ENCODE measurements at regions not wholly inside any gene's neighbourhood (a gene's known extent, or its start where the extent isn't known, plus 50 kb on each side); places are given as distances from the start of the nearest gene placed in this dataset.
"Not testable (repeated sequence)": the region's sequence is repeated elsewhere in the genome, so short reads cannot be mapped to it uniquely, and the experiment has no call there.

DNA sequence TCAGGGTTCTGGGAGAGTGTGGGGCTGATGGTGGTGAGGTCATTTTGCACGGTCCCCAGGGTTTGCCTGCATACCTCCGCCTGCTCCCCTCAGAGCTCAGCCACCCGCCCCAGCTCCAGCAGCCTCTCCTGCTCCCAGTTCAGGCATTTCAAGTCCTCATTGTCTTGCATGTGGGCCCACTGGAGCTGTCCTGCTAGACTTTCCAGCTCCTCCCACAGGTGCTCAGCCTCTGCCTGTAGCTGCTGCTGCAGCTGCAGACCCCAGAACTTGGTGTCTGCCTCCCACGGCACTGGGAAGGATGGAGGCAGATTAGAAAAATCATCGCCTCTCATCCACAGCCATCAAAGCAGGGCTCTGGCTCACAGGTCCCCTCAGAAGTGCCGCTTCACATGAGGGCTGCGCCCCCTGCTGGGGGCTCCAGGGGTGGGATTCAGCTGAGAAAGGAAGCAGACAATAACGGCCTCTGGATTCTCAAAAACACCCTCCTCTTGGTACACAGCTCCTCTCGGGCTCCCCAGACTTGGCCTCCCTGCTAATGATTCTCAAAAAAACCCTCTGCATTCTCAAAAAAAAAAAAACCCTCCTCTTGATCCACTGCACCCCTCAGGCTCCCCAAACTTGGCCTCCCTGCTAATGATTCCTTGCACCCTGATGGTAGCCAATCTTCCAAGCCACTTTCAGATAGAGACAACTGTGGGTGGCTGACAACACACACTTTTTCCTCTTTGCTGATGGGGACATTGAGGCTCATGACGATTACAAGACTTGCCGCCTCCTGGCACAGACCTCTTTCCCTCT lies 89.3 kb upstream of the C2CD4B start:
- Mint-ChIP-seq H3K9me3 (no peaks in the 10 kb centered on the region), H3K27me3 (peaks cover 6% of the 10 kb centered on the region), H3K4me3 (no peak overlapping the region), H3K4me1 (no peaks in the 10 kb centered on the region), H3K36me3 (ENCODE audit: low read depth) (no peaks in the 10 kb centered on the region), H3K27ac (peak overlapping the region; percentile 27)
- peak; percentile 84 for ATAC-seq (replicated peaks)

DNA sequence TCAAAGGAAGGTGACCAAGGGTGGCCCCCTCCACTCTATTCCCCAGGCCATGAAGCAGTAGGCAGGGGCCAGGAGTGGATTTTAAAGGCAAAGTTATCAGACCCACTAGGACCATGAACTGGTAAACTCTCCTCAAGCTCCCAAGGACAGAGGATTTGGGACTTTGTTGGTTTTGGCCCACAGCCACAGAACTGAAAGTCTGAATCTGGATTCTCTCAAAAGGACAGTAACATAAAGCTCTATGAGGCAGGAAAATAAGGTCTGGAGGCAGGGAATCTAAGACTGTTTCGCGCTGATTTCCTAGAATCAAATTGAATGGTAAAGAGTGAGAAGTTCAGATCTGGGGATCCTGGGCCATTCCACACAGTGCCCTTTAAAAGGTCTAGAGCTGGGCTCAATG lies 91.3 kb upstream of the C2CD4B start:
- not testable (repeated sequence) for ATAC-seq (replicated peaks); H3K27ac Mint-ChIP-seq

DNA sequence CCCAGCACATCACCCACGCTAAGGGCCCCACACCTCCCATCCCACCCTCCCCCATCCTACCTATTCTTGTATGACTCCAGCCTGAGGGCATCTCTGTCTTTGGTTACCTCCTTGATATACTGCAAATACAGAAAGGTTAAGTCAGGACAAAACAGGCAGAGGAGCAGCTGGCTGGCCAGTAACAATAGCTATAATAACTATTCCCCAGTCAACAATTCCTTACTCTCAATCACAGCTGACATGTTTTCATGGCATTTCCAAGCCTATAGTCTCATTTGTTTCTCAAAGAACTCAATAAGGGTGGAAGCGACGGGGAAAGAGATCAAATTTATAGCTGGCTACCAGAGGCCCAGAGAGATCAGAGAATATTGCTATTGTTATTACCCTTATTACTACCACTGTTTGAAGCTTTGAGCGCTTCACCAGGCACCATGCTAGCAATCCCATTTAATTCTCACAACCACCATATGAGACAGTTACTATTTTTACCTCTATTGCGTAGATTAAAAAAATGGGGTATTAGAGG lies 93.0 kb upstream of the C2CD4B start:
- Mint-ChIP-seq H3K27ac (no peak overlapping the region), H3K36me3 (ENCODE audit: low read depth) (no peaks in the 10 kb centered on the region), H3K4me1 (no peaks in the 10 kb centered on the region), H3K9me3 (peaks cover 16% of the 10 kb centered on the region), H3K4me3 (no peak overlapping the region), H3K27me3 (peaks cover 10% of the 10 kb centered on the region)
- ATAC-seq (replicated peaks): no peak

More for the DNA sequence above, 91.3 kb upstream of the C2CD4B start:
- not testable (repeated sequence) for H3K36me3 Mint-ChIP-seq (ENCODE audit: low read depth); H3K27me3 Mint-ChIP-seq; H3K4me1 Mint-ChIP-seq; H3K4me3 Mint-ChIP-seq; H3K9me3 Mint-ChIP-seq

DNA sequence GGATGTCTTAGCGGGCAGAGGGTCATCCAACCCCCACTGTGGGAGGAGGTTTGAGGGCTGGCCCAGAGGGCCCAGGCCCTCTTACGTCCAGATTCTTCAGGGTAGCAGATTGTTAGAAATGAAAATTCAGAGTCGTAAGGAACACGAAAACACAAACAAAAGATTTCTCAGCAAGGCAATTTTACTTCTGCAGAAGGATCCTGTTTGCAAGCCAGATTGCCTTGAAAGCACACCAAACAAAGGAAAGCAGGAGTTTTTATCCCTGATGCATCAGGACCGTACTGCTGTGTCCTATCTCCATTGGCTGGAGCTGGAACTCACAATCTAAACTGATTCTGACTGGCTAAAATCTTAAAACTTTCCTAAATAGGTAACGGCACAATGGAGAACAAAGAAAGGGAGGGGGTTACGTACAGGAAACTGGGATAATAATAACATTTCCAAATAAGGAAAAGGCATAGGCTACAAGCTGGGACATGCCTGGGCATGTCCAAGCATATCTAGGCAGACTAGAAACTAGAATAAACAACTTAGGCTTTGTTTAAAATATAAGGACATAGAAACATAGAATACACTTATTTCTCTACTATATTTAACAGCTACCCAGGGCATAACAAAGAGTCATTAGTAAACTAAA lies 97.3 kb upstream of the C2CD4B start:
- Mint-ChIP-seq H3K27me3 (peaks cover 15% of the 10 kb centered on the region), H3K4me1 (no peaks in the 10 kb centered on the region), H3K27ac (peak overlapping the region; percentile 65), H3K9me3 (peaks cover 25% of the 10 kb centered on the region), H3K36me3 (ENCODE audit: low read depth) (no peaks in the 10 kb centered on the region), H3K4me3 (no peak overlapping the region)
- no peak for ATAC-seq (replicated peaks)

DNA sequence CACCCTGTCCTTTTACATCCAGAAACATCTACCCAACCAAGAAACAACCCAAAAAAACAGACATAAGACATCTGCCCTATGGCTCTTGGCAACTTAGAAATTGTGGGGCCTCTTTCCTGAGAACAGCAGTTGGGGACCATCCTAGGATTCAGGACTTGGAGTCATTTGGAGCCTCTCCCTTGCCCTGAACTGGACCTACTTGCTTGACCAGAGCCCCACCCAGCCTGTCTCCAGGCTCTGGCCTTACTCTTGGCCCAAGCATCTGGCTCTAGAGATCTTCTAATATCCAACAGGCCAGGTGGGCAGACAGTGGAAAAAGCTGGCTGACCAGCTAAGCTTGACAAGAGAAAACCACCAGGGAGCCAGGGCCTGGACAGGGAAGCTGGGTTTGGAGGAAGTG lies 99.1 kb upstream of the C2CD4B start:
- no peaks in the 10 kb centered on the region for H3K4me1 Mint-ChIP-seq
- H3K27ac Mint-ChIP-seq: no peak overlapping the region
- H3K4me3 Mint-ChIP-seq: no peak overlapping the region
- no peaks in the 10 kb centered on the region for H3K36me3 Mint-ChIP-seq (ENCODE audit: low read depth)
- H3K27me3 Mint-ChIP-seq: peaks cover 15% of the 10 kb centered on the region
- no peak for ATAC-seq (replicated peaks)
- H3K9me3 Mint-ChIP-seq: peaks cover 25% of the 10 kb centered on the region

DNA sequence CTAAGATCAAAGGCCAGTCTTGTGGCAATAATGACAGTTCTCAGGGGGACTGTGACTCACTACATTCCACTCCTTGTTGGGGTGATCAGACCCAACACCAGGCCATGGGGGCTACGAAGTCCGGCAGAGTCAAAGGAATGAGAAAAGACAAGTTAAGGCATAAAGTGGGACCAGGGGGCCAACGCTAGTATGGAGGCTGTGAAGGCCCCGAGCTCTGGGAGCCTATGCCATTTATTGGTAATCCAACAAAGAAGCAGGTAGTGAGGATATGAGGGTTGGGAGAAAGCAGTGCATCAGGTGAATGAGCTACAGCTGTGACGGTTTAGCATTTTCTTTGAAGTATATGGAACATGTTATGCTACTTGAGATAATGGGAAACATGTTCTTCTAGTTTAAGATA lies 104.4 kb upstream of the C2CD4B start:
- no peaks in the 10 kb centered on the region for H3K4me1 Mint-ChIP-seq
- no peak for ATAC-seq (replicated peaks)
- H3K27ac Mint-ChIP-seq: no peak overlapping the region
- H3K9me3 Mint-ChIP-seq: peaks cover 10% of the 10 kb centered on the region
- H3K27me3 Mint-ChIP-seq: peaks cover 9% of the 10 kb centered on the region
- no peaks in the 10 kb centered on the region for H3K36me3 Mint-ChIP-seq (ENCODE audit: low read depth)
- H3K4me3 Mint-ChIP-seq: no peak overlapping the region

DNA sequence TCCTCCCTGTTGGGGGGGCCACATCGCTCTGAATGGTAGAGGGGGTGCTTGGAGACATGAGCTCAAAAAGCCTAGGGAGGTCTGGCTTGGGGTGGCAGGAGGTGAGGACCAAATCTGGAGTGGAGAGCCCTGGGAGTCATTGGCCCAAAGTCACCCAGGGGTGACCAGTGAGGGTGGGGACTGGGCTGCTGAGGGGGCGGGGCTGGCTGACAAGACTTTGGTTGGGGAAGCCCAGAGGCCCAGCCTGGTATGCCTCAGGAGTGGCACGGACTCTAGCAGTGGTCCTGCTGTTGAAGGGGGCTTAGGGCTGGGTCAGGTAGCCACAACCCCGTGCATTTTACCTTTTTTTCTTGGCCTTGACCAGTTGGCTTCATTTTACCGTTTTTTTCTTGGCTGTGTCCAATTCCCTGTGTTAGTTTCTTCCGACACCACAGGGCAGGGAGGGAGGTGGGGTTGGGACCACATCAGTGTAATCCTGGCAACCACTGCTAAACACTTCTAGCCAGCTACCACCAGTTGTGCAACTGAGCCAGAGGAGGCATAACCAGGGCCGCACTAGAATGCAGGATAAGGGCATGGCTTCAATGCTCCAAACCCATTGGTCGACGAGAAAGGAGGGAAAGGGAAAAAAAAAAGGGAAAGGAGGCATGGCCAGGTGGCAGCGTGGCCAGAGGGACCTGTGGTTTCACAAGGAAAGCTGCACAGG lies 105.3 kb upstream of the C2CD4B start:
- H3K4me1 Mint-ChIP-seq: no peaks in the 10 kb centered on the region
- no peak overlapping the region for H3K4me3 Mint-ChIP-seq
- no peak for ATAC-seq (replicated peaks)
- H3K9me3 Mint-ChIP-seq: peaks cover 10% of the 10 kb centered on the region
- peaks cover 13% of the 10 kb centered on the region for H3K27me3 Mint-ChIP-seq
- no peak overlapping the region for H3K27ac Mint-ChIP-seq
- H3K36me3 Mint-ChIP-seq (ENCODE audit: low read depth): no peaks in the 10 kb centered on the region

DNA sequence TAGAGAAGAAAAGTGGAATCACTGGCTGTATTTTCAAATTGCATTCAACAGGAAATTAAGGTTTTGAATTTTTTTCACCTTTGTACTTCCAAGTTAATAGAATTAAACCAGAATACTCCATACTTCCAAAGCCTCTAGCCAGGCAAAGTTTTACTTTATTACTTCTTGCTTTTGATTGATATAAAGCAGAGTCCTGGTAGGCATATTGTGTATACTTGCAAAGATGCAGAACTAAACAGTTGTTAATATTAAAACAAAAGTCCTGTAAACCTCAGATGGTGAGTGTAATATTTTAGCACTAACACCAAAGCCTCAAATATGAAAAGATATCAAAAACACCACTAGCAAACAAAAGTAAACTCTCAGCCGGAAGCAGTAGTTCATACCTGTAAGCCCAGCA lies 107.2 kb upstream of the C2CD4B start:
- Mint-ChIP-seq H3K36me3 (ENCODE audit: low read depth) (no peaks in the 10 kb centered on the region), H3K4me1 (no peaks in the 10 kb centered on the region), H3K9me3 (peaks cover 7% of the 10 kb centered on the region), H3K4me3 (no peak overlapping the region), H3K27ac (no peak overlapping the region), H3K27me3 (peaks cover 10% of the 10 kb centered on the region)
- ATAC-seq (replicated peaks): no peak

DNA sequence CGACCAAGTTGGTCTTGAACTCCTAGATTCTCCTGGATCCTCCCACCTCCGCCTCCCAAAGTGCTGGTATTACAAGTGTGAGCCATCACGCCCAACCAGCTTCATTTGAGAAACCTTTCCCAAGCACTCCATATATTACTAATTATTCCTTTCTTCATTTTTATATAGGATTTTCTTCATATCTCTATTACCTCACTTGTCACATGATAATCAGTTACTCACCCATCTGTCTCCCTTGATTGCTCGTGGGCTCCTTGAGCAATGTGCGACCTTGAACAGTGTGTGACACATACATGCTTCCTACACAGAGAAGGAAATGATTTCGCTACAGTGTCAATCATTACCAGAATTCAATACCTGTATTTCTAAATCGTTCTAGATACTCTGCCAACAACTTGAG lies 110.7 kb upstream of the C2CD4B start:
- Mint-ChIP-seq H3K27me3 (peaks cover 29% of the 10 kb centered on the region), H3K9me3 (peaks cover 2% of the 10 kb centered on the region)
- ATAC-seq (replicated peaks): no peak

DNA sequence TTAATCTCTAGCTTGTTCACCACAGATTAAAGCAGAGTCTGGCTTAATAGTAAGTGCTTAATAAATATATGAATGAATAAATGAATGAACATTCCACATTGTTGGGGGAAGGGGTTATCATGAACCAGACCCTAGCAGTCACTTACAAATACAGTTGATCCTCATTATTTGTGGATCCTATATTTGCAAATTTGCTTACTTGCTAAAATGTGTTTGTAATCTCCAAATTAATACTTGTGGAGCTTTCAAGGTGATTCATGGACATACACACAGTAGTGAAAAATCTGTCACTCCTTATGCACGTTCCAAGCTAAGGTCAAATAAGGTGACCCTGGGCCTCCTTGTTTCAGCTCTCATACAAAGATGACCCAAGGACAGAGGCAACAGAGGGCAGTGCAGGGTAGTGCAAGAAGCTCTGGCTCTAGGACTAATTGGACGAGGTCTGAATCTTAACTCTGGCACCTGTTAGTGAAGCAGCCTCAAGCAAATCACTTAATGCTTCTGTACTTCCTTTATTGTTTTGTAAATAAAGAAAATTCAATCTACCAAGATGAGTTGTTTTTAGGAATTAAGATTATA lies 112.8 kb upstream of the C2CD4B start:
- Mint-ChIP-seq H3K36me3 (ENCODE audit: low read depth) (no peaks in the 10 kb centered on the region), H3K27ac (no peak overlapping the region), H3K4me3 (no peak overlapping the region), H3K9me3 (no peaks in the 10 kb centered on the region), H3K4me1 (no peaks in the 10 kb centered on the region), H3K27me3 (peaks cover 34% of the 10 kb centered on the region)
- ATAC-seq (replicated peaks): no peak

More for the DNA sequence above, 110.7 kb upstream of the C2CD4B start:
- Mint-ChIP-seq H3K36me3 (ENCODE audit: low read depth) (no peaks in the 10 kb centered on the region), H3K4me1 (no peaks in the 10 kb centered on the region), H3K4me3 (no peak overlapping the region), H3K27ac (no peak overlapping the region)

DNA sequence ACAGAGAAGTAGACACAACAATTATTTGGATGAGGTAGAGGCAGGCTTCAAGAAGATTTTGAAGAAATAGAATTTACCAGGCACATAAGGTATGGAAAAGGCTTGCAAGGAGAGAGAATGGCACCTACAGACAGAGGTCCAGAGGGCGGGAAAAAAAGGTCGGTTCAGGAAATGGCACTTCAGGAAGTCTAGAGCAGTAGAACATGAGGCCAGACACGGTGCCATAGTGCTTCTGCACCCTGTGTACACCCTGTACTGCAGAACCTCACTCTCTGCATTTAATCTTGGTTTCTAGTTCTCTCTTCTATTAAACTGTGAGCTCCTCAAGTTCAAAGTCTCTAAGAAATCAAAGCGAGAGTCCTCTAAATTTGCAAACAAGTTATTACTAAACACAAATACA lies 113.4 kb upstream of the C2CD4B start:
- no peak for ATAC-seq (replicated peaks)
- H3K27me3 Mint-ChIP-seq: peaks cover 38% of the 10 kb centered on the region
- H3K4me3 Mint-ChIP-seq: no peak overlapping the region
- no peaks in the 10 kb centered on the region for H3K36me3 Mint-ChIP-seq (ENCODE audit: low read depth)
- H3K9me3 Mint-ChIP-seq: no peaks in the 10 kb centered on the region
- H3K4me1 Mint-ChIP-seq: no peaks in the 10 kb centered on the region
- H3K27ac Mint-ChIP-seq: no peak overlapping the region

DNA sequence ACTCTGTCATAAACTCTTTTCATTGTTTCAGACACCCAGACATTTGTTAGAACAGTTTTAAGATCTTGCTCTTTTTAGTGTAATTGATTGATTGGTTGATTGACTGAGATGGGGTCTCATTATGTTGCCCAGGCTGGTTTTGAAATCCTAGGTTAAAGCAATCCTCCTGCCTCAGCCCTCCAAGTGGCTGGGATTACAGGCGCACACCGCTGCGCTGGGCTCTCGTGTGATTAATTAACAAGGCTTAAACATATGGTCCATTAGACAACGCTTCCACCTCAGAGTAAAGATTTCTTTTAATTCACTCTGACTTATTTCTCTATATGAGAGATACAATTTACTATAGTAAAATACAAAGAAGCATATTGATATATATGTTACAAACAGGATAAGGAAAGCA lies 114.0 kb upstream of the C2CD4B start:
- Mint-ChIP-seq H3K27ac (no peak overlapping the region), H3K27me3 (peaks cover 41% of the 10 kb centered on the region), H3K4me3 (no peak overlapping the region), H3K9me3 (no peaks in the 10 kb centered on the region), H3K4me1 (no peaks in the 10 kb centered on the region), H3K36me3 (ENCODE audit: low read depth) (no peaks in the 10 kb centered on the region)
- ATAC-seq (replicated peaks): no peak

DNA sequence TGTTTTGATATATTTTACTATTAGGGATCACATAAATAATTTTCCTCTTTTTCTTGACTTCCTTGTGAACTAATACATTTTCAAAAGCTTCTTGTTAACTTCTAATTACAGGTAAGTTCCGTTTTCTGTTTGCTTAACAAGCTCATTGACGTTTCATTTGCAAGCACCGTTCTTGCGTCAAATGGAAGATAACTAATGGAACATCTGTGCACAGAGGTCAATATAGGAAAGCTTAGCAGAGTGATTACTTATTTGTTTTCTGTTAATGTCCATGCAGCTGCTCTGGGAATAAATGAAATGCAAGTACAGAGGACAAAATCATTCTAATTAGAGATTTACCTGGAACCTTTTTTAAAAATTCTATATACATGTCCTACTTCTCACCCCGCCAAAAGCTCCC lies 115.5 kb upstream of the C2CD4B start:
- Mint-ChIP-seq H3K27ac (no peak overlapping the region), H3K4me1 (no peaks in the 10 kb centered on the region), H3K9me3 (no peaks in the 10 kb centered on the region), H3K27me3 (peaks cover 41% of the 10 kb centered on the region), H3K4me3 (no peak overlapping the region), H3K36me3 (ENCODE audit: low read depth) (no peaks in the 10 kb centered on the region)
- ATAC-seq (replicated peaks): no peak

DNA sequence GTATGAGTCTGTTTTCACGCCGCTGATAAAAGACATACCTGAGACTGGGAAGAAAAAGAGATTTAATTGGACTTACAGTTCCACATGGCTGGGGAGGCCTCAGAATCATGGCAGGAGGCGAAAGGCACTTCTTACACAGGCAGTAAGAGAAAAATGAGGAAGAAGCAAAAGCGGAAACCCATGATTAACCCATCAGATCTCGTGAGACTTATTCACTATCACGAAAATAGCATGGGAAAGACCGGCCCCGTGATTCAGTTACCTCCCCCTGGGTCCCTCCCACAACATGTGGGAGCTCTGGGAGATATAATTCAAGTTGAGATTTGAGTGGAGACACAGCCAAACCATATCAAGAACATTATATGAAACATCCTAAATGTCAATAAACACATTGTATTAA lies 116.7 kb upstream of the C2CD4B start:
- H3K36me3 Mint-ChIP-seq (ENCODE audit: low read depth); H3K27ac Mint-ChIP-seq; H3K4me1 Mint-ChIP-seq; H3K4me3 Mint-ChIP-seq; H3K9me3 Mint-ChIP-seq; ATAC-seq (replicated peaks): not testable (repeated sequence)
- peaks cover 44% of the 10 kb centered on the region for H3K27me3 Mint-ChIP-seq

Data from activated T-helper 17 cell treated with anti-CD3 and anti-CD28 coated beads, Interleukin-2, amount 50 U/mL, for 72 hours (primary cell).